ENCODE measurements at regions not wholly inside any gene's neighbourhood (a gene's known extent, or its start where the extent isn't known, plus 50 kb on each side); places are given as distances from the start of the nearest gene placed in this dataset.

GRCh38 chr3:117191245-117191644 is 481.7 kb downstream of the TUSC7 start:
- in situ Hi-C loops (cut with MboI) (no loop called here), intact Hi-C loops (cut with micrococcal nuclease) (no loop called here)
- DNase-seq (ENCODE audit: extremely low read depth in 1 of 4, low spot score in 3 of 4) (no peak), FAIRE-seq (no peak), ATAC-seq (no peak)
- no peaks in the 10 kb centered on the region for H3K9me3 ChIP-seq (replicated peaks; ENCODE audit: control insufficient read depth, insufficient read depth, low read depth, low read length)
- H3K9me1 ChIP-seq (ENCODE audit: control insufficient read depth, insufficient read depth, low read length), result no peaks in the 10 kb centered on the region
- H3K9ac ChIP-seq (ENCODE audit: insufficient read depth in 1 of 2, low read depth in 2 of 2, low read length in 2 of 2), result no peak overlapping the region
- no peaks in the 10 kb centered on the region for H3K27me3 ChIP-seq (ENCODE audit: control insufficient read depth in 2 of 2, insufficient read depth in 2 of 2, low read length in 2 of 2)
- no peaks in the 10 kb centered on the region for H3K4me1 ChIP-seq (replicated peaks in 1 of 2; ENCODE audit: control insufficient read depth in 2 of 2, insufficient read depth in 2 of 2, low read length in 2 of 2)
- no peaks in the 10 kb centered on the region for H4K20me1 ChIP-seq (replicated peaks; ENCODE audit: control insufficient read depth, insufficient read depth, low read length)
- no peak overlapping the region for H3K4me2 ChIP-seq (ENCODE audit: insufficient read depth, low read length)
- H3K79me2 ChIP-seq (ENCODE audit: control insufficient read depth, insufficient read depth, low read length), result no peaks in the 10 kb centered on the region
- H3K36me3 ChIP-seq (ENCODE audit: control insufficient read depth, insufficient read depth, low read length), result no peaks in the 10 kb centered on the region
- H3K27ac ChIP-seq (ENCODE audit: extremely low read depth, low read depth, low read length), result no peak overlapping the region
- ChIA-PET POLR2A (no interaction called here), CTCF (ENCODE audit: low intra/inter-chr PET ratio) (no interaction called here)
- H2AFZ ChIP-seq (ENCODE audit: low read depth, low read length), result no peak overlapping the region
- TF ChIP-seq, protein P1, sequence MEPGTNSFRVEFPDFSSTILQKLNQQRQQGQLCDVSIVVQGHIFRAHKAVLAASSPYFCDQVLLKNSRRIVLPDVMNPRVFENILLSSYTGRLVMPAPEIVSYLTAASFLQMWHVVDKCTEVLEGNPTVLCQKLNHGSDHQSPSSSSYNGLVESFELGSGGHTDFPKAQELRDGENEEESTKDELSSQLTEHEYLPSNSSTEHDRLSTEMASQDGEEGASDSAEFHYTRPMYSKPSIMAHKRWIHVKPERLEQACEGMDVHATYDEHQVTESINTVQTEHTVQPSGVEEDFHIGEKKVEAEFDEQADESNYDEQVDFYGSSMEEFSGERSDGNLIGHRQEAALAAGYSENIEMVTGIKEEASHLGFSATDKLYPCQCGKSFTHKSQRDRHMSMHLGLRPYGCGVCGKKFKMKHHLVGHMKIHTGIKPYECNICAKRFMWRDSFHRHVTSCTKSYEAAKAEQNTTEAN (CRISPR knock-in tag; IDR thresholded peaks at IDR 0.05), result no peak
- no peak for TF ChIP-seq SIN3B (IDR thresholded peaks at IDR 0.05; ENCODE audit: low read depth)
- TF ChIP-seq NCOA2 (IDR thresholded peaks at IDR 0.05; ENCODE audit: partially characterized antibody in 2 of 2), result no peak
- TF ChIP-seq, protein P2, sequence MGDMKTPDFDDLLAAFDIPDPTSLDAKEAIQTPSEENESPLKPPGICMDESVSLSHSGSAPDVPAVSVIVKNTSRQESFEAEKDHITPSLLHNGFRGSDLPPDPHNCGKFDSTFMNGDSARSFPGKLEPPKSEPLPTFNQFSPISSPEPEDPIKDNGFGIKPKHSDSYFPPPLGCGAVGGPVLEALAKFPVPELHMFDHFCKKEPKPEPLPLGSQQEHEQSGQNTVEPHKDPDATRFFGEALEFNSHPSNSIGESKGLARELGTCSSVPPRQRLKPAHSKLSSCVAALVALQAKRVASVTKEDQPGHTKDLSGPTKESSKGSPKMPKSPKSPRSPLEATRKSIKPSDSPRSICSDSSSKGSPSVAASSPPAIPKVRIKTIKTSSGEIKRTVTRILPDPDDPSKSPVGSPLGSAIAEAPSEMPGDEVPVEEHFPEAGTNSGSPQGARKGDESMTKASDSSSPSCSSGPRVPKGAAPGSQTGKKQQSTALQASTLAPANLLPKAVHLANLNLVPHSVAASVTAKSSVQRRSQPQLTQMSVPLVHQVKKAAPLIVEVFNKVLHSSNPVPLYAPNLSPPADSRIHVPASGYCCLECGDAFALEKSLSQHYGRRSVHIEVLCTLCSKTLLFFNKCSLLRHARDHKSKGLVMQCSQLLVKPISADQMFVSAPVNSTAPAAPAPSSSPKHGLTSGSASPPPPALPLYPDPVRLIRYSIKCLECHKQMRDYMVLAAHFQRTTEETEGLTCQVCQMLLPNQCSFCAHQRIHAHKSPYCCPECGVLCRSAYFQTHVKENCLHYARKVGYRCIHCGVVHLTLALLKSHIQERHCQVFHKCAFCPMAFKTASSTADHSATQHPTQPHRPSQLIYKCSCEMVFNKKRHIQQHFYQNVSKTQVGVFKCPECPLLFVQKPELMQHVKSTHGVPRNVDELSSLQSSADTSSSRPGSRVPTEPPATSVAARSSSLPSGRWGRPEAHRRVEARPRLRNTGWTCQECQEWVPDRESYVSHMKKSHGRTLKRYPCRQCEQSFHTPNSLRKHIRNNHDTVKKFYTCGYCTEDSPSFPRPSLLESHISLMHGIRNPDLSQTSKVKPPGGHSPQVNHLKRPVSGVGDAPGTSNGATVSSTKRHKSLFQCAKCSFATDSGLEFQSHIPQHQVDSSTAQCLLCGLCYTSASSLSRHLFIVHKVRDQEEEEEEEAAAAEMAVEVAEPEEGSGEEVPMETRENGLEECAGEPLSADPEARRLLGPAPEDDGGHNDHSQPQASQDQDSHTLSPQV (IDR thresholded peaks at IDR 0.05), result no peak
- TF ChIP-seq KAT7 (CRISPR knock-in tag; IDR thresholded peaks at IDR 0.05; ENCODE audit: borderline replicate concordance), result no peak
- no peak for TF ChIP-seq MIER1 (IDR thresholded peaks at IDR 0.05; ENCODE audit: low read depth)
- no peak for TF ChIP-seq SNRNP70 (optimal IDR thresholded peaks at IDR 0.05; ENCODE audit: low read depth, low read length)
- TF ChIP-seq, protein P3, sequence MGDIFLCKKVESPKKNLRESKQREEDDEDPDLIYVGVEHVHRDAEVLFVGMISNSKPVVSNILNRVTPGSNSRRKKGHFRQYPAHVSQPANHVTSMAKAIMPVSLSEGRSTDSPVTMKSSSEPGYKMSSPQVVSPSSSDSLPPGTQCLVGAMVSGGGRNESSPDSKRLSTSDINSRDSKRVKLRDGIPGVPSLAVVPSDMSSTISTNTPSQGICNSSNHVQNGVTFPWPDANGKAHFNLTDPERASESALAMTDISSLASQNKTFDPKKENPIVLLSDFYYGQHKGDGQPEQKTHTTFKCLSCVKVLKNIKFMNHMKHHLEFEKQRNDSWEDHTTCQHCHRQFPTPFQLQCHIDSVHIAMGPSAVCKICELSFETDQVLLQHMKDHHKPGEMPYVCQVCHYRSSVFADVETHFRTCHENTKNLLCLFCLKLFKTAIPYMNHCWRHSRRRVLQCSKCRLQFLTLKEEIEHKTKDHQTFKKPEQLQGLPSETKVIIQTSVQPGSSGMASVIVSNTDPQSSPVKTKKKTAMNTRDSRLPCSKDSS (IDR thresholded peaks at IDR 0.05; ENCODE audit: low read depth, partially characterized antibody), result no peak
- no peak for TF ChIP-seq L3MBTL2 (IDR thresholded peaks at IDR 0.05)
- TF ChIP-seq RFX1 (IDR thresholded peaks at IDR 0.05), result no peak
- TF ChIP-seq CBX1 (IDR thresholded peaks at IDR 0.05; ENCODE audit: low read depth), result no peak
- no peak for TF ChIP-seq NFIX (CRISPR knock-in tag; IDR thresholded peaks at IDR 0.05; ENCODE audit: low read depth)
- TF ChIP-seq PRMT5 (CRISPR knock-in tag; IDR thresholded peaks at IDR 0.05), result no peak
- TF ChIP-seq ZNF280B (CRISPR knock-in tag; IDR thresholded peaks at IDR 0.05), result no peak
- no peak for TF ChIP-seq ZBTB1 (CRISPR knock-in tag; IDR thresholded peaks at IDR 0.05; ENCODE audit: borderline replicate concordance, low read depth)
- no TSS peak for BruUV-seq (replicated peaks)
- 40% methylated on average over 1 of the region's 1 CpG for WGBS (ENCODE audit: insufficient coverage, low coverage, missing lambda C conversion rate)
- no peak overlapping the region for H3K4me3 ChIP-seq

Data from K562 (cell line).